GM21723 (cell line): ENCODE measurements at regions not wholly inside any gene's neighbourhood (a gene's known extent, or its start where the extent isn't known, plus 50 kb on each side); places are given as distances from the start of the nearest gene placed in this dataset.

Source experiments
- ATAC-seq: cut with Tn5 transposase; IDR thresholded peaks from one replicate; pipeline ENCODE4 v1.9.1; 2021; ENCODE audit warnings: mild to moderate bottlenecking, moderate library complexity; ENCODE audit not compliant: unreplicated experiment

DNA sequence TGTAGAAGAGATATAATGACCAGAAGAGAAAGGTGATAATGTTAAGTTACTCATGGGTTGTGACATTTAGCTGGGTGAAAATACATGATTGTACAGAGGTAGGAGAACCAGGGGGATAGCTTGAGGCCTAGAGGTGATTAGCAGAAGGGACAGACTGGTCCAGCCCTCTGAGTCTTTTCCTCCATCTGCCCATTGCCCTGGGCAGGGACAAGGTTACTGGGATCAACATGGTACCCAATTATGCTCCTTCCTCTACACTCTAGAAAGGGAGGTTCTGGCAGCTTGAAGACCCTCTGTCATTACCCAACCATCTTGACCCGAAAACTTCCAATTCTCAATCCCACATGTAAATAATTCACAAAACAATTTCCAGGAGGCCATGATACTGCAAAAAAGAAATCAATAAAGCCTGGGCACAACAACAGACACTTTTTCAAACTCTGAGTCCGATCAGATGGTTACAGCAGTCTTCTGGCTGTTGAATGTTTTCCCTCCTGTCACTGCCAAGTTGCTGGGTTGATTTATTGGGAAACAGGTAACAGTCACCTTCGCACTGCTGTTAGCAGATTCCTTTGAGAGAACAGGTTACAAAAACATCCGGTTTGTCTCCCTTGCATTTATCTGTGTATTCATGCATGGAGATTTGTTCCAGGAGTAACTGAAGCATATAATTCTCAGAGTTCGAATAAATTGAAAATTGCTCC, 239.1 kb upstream of the HTR2A start:
- no peak for ATAC-seq

DNA sequence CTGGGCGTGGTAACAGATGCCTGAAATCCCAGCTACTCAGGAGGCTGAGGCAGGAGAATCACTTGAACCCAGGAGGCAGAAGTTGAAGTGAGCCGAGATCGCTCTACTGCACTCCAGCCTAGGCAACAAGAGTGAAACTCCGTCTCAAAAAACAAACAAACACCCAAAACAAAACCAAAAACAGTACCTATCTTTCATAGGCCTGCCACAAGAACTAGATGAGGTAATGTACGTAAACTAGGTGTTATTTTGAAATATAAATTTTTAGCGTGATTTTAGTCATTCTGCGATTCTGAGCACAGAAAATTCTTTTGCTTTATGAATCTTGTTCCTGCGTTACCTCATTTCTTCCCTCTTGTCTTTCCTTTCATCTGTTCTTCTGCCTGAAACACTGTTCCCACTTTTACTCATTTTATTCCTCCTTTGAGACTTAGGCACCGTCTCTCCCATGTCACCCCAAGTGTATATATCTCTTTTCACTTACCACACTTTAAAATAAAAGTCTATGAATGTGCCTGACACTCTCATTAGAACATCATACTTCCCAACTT, 238.2 kb upstream of the HTR2A start:
- no peak for ATAC-seq

DNA sequence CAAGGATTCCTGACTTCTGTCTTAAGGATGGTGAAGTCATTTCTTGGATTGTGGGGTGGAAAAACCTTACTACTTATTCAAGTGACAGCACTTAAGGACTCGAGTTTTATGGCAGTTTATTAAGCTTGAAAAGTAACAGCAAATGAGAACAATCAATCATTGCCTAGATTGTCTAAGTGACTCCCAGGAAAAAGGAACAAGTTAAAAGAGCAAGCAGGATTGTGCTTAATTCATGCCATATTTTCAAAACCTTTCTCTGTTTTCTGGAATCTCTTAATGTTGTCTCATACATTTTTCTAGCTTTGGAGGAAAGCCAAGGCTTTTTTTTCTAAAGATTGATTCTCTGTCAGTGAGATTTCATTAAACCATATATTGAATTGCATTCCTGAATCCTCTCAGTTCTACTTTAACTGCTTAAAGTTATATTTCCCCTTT, 236.2 kb upstream of the HTR2A start:
- no peak for ATAC-seq

DNA sequence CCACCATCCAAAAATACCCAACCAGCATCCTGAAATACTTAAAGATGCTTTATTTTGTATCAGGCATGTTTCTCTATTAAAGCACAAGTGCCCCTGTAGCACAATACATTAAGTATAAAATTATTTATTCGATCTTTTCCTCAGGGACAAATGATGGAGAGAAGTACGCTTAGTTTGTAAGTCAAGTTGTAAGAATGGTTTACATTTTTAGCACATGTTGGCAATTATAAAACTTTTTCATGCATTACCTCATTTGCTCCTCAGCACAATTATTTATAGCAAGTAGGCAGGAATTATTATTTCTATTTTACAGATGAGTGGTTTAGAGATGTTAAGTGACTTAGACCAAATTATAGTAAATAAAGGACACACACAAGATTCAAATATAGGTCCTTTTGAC, 232.6 kb upstream of the HTR2A start:
- no peak for ATAC-seq

DNA sequence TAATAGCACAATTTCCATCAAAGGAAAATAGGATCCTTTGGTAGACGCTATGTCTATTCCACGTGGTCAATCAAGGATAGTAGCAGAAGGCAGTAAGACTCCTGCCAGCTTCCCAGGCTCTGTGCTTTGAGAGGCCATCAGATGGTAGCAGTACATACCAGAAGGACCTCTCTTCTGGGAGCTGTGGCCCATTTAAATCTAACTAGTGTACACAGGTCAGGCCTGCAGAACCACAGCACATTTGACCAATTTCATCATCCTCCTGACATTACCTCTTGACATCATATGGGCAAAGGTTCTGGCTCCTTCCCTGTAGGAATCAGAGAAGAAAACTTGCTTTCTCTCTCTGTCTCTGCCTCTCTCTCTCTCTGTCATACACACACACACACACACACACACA, 229.6 kb upstream of the HTR2A start:
- ATAC-seq, result no peak

DNA sequence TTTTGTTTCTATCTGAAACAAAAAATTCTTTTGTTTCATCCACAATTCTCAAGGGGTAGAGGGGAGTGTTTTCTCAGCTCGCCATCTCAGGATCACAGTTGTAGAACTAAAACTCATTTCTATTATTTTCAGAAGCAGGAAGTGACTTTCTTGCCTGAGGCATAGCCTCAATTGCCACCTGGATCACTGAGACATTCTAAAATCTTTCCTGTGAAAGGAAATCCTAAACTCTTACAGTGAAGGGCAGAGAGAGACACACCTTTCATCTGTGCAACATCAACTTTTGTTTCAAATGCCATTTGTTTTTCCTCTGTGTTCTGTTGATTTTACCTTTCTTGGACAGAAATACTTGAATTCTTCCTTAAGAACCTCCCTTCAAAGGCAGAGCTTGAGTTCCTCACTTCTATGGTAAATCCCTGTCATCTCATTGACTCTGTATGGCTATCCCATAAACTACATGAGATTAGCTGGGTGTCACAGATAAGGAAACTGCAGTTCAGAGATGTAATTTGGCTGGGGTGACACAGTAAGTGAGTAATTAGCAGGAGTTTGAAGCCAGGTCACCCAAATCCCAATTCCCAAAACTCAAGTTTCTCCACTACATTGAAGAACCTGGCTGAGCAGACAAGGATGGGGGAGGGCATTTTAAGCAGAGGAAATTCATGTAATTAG, 224.4 kb upstream of the HTR2A start:
- ATAC-seq, result no peak

DNA sequence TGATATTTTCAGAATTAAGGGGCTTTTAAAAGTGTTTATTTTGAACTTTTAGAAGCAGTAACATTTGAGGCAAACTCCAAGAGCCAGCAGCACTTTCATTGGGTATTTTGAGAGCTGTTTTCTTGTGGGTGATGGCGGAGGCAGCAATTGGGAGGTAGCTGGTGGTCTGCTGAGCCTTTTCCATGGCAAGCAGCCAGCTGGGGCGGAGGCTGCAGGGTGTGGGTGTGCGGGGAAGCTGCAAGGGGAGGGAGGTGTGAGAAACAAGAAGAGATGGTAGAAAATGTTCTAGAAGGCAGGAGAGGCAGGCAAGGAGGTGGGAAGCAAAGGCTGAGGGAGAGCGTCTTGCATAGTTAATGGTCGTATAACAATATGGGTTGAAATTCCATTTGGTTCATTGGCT, 223.4 kb upstream of the HTR2A start:
- ATAC-seq, result no peak

DNA sequence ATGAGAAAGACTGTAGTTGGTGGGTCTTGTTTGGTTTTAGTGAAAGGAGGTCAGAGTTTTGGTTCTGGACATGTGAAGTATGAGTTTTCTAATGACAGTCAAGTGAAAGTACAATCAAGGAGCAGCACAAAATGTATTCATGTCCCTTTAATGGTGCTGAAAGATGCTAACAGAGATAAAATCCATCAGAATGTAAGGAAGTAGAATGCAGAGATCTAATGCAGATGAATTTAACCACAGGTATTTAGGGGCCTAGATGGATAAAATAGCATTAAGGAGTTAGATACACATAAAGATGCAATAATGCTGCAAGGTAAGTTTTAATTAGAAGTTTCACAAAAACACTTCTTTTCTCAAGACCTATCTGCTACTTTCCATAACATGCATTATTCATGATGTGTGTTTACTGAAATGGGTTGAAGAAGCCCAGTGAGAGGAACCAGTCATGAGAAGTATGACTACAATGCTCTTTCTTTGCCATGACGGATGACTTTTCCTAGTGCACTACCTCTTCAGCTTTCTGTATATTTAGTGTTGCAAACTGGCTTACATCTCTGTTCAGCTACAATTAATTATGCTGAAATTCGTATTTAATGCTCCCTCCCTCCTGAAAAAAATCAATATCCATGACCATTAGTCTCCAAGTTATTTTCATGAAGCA, 222.9 kb upstream of the HTR2A start:
- ATAC-seq, result no peak

DNA sequence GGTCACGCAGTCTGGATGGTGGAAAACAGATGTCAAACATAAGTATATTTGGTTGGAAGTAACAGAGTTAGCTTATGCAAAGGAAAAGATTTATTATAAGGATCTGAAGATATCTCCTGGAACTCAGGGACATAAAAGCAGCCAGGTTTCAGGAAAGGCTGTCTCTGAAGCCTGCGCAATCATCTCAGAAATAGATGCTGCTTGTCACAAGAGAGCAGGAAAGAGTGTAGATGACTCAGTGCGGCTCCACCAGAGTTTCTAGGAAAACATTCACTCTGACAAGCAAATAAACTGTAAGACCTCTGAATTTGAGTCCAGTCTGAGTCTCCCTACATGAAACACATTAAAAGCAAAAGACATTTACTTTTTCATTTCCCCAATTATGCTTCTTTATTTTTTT, 220.4 kb upstream of the HTR2A start:
- no peak for ATAC-seq

DNA sequence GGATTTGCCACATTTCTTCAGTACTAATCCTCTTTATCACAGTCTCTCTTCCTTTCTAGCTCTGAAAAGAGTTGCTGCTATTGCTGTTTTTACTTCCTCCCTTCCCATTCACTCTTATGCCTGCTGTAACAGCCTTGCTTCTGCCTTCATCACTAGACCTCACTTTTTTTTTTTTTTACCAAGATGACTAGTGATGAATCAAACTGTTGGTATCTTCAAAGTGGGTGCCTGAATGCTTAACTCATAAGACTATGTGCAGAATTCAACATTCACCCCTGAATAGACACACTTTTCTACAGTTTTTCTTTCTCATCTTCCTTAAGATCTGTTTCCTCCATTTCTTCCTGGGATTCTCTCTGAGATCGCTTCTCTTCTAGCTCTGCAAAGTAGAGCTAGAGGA, 217.2 kb upstream of the HTR2A start:
- ATAC-seq, result no peak

DNA sequence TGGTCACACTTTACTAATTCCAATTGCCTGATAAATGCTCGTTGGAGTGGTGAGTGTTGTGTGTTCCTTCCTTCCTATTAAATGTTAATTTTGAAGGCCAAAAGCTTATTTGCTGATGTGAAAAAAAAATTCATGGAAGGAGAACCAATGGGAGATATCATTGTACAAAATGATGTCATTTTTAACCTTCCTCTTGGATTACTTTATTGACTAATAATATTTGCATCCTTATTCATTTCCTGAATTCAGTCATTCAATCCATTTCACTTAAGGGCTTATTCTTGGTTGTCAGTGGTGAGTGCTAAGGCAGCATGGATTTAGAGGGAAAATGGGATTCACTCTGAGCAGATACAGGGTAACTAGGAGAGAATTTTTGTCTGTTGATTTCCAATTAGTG, 216.0 kb upstream of the HTR2A start:
- ATAC-seq, result no peak

DNA sequence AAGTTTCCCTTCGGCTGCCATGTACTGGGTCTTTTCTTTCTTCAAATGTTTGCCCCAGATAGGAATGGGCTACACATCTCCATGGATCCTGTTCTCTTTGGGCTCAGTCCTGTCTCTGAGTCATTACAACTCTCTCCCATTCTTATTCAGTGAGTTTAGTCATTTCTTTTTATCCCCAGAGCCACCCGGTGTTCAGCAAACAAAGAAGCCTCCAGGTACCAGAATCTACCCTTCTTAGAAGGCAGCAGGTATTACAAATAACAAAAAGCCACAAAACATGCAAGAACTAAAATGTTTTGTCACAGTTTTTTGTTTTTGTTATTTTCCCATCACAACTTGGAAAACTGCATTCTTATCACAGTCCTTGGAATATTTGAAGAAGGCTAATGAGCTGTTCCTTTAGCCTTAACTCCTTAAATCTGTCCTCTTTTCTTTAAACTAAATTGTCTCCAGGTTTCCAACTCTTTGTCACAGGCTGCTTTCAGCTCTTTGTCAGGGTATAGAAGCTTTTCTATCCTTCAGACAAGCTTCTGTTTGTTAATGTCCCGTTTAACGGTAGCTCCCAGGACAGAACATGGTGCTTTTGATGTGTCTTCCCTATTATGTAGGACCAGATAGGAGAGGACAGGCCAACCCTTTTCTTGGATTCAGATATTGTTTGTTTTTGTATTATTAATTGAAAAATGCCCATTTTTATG, 215.5 kb upstream of the HTR2A start:
- ATAC-seq, result no peak

DNA sequence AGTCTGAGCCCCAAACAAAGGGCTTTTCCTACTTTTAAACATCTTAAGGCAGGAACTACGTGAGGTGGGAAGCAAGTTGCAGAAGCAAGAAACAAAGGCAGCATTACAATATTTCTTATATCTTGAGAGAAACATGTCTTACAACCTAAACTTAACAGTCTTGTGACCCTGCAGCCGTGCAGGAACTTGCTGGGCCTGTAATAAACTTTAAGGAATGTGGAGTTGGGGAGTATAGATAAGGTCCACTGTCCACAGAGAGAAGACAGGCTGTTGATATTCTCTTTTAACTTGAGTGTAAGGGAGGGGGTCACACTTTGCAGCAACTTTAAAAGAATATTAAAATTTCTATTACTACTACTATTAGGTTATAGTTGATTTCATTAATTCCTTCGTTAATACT, 214.6 kb upstream of the HTR2A start:
- ATAC-seq, result no peak

DNA sequence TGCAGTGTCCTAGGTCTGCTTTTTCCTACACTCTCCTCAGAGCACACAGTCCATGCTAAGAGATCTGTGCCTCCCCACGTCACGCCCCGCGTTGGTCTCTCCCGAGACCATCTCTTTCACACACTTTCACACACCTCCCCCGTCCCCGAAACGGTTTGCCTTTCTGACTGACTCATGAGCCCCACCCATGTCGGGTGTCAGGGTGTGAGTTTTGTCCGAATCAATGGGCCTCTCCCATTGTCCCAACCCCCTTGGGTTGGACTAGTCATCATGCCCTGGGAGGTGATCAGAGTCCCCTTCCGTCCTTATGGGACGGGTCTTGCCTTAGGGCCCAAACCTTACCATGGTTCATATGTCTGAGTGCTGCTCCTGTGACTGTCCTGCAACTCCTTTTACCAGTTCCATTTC, 214.0 kb upstream of the HTR2A start:
- ATAC-seq, result no peak

DNA sequence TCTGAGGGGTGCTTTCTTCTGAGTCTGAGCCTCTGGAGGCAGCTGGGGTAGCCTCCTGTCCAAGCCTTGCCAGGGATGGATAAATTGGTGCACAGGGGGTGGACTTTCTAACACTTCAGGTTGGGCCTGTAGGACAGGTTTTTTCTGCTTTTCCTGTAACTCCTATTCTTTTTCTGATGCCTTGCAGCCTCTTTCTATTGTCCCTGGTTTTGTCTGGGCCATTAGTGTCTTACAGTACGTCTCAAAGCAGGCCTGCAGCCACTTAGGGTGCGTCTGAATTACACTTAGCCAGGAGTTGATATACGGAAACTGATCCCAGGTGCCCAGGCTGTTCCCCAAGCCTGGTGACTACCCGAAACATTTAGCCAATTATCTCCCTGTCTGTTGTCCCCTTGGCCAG, 213.3 kb upstream of the HTR2A start:
- ATAC-seq, result no peak

DNA sequence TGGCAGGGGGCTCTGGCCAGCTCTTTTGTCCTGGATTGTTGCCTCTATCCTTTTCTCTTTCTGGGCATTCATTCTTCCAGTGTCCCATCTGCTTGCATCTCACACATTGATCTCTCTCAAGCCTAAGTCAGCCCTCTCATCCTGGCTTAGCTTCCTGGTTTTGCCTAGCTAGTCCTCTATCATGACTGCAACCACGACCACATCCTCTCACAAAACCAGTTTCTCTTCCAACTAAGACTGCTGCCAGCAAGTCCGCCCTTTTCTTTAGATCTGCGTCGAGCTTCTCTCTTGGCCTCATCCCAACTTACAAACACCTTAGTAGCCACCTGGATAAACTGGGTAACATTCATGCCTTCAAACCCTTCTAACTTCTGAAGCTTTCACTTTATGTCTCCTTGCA, 212.2 kb upstream of the HTR2A start:
- no peak for ATAC-seq

DNA sequence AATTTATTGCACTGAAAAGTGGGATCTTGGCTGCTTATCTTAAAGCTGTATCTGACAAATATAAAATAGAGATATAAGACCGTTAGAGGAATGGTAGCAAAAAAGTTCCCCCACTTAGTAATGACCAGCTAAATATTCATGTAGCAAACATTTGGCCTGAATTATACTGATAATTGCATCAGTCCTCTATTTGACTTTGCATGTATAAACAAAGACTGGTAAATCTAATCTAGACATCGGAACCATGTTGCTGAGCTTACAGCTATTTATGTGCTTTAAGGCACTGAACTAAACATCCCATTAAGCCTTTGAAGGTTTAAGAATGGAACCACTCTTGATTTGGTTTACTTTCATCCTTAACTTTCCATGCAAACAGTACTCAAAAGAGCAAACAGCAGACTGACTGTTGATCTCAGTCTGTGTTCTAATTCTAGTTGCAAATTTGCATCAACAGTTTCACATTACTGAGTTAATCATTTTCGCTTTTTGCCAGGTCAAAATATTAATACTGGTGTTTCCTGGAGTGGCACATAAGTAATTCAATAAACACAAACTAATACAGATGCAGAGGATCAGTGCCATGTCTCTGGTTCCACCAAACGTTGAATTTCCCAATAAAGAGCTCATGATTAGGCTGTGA, 203.5 kb upstream of the HTR2A start:
- ATAC-seq, result peak; percentile 95

DNA sequence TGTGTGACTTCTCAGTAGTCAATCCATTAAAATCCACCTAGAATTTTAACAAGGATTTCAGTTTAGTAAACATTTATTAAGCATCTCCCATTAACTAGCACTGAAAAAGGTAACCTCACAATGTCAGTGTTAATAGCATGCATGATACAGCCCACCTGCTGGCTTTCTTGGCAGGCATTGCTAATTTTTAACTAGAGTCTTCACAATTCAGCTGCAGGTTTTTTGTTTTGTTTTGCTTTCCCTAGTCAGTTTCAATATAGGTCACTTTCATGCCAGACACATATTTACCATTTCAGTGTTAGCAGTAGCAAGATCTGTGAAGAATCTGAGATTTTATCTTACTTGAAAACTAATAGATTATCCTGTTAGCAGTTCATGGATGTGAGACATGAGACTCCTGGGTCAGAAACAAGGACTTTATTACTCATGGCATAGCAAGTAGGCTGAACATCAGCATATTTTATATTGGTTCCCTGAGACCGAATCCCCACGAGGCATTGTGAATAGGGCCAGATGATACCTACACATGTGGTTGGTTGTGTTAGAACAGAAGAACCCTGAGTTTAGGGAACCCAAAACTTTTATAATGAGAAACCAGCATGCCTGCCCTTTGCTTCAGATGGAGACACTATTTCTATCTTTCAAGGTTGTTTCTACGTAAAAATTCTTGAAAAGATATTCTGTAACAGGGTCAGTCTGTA, 198.0 kb upstream of the HTR2A start:
- ATAC-seq, result peak; percentile 86

DNA sequence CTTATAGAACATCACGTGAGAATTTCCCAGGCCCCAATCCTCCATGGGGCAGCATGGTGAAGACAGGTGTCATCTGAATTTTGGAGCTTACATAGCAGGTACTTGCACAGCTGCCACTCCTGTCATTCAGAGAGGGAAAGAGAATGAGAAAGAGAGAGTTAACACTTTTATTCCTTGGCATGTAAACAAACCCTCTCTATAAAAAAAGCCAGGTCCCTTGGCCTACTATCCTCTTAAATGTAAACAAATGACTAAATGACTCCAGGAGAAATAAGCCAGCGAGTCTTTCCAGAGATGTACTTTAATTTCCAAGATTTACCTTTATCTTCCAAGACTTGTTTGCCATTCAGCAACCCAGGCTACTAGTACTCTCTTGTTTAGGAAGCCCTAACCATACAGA, 195.3 kb upstream of the HTR2A start:
- ATAC-seq, result no peak

DNA sequence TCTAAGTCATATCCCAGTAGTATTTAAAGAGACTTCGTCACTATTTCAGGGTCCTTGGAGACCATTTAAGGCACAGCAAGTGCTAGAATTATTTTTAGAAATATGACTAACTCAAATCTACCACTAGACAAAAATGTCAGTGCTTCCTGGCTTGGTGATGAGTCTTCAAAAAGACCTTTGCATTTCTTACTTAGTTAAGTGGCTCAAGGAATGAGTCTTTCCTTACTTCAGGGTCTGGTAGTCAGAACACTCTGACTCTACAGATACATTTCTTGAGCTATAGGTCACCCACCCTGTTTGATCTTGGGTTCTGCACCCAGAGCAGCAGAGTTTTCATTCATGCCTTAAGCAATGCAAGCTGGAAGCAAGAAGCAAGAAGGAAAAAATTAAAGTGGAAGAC, 191.0 kb upstream of the HTR2A start:
- ATAC-seq, result no peak
